ENCODE measurements at regions not wholly inside any gene's neighbourhood (a gene's known extent, or its start where the extent isn't known, plus 50 kb on each side); places are given as distances from the start of the nearest gene placed in this dataset.

- no peak overlapping the region for H3K4me3 Mint-ChIP-seq
- H3K23ac ChIP-seq (ENCODE audit: insufficient read length, low read depth, low read length), result no peak overlapping the region
These were observed 844.5 kb downstream of the DIAPH3 start for GRCh38 chr13:59319276-59319675.

More at GRCh38 chr13:59319276-59319675, 844.5 kb downstream of the DIAPH3 start:
- no peak overlapping the region for H3K27ac Mint-ChIP-seq
- H2BK5ac ChIP-seq (ENCODE audit: insufficient read length, low read length), result no peak overlapping the region
- no peak overlapping the region for H4K91ac ChIP-seq (ENCODE audit: insufficient read length, low read depth, low read length)
- no peaks in the 10 kb centered on the region for H3K4me1 ChIP-seq (ENCODE audit: insufficient read depth, low read length)
- no peak overlapping the region for H3K14ac ChIP-seq (ENCODE audit: insufficient read depth, low read length)
- H3K23me2 ChIP-seq (ENCODE audit: insufficient read length, low read depth, low read length, poor library complexity, severe bottlenecking), result no peaks in the 10 kb centered on the region
- no peak overlapping the region for H3K4me2 ChIP-seq (ENCODE audit: insufficient read depth, insufficient read length, low read length)
- TF ChIP-seq CTCF (conservative IDR thresholded peaks at IDR 0.05), result no peak
- no peak overlapping the region for H2BK120ac ChIP-seq (ENCODE audit: low read depth, low read length, poor library complexity, severe bottlenecking)
- H3K9me3 ChIP-seq (ENCODE audit: control insufficient read depth, low read depth, low read length), result no peaks in the 10 kb centered on the region
- H2BK15ac ChIP-seq (ENCODE audit: low read depth, low read length), result no peak overlapping the region
- no peak overlapping the region for H3K4ac ChIP-seq (ENCODE audit: low read depth, low read length)
- H4K20me1 ChIP-seq (ENCODE audit: control insufficient read depth, insufficient read depth, insufficient read length), result no peaks in the 10 kb centered on the region
- H3K27ac ChIP-seq (ENCODE audit: insufficient read length, low read depth, low read length), result no peak overlapping the region
- H3K79me2 ChIP-seq (ENCODE audit: insufficient read depth, low read length), result no peaks in the 10 kb centered on the region
- no peak overlapping the region for H3T11ph ChIP-seq (ENCODE audit: low read length)
- no peak overlapping the region for H2BK12ac ChIP-seq (ENCODE audit: insufficient read length, low read depth, low read length)
- peaks cover 8 to 10% of the 10 kb centered on the region in 2 experiments for H3K4me1 Mint-ChIP-seq
- H4K5ac ChIP-seq (ENCODE audit: insufficient read length, low read depth, low read length), result no peak overlapping the region
- no peaks in the 10 kb centered on the region for H3K27me3 Mint-ChIP-seq (ENCODE audit: low read depth)
- H2BK20ac ChIP-seq (ENCODE audit: low read depth, low read length, poor library complexity, severe bottlenecking), result no peak overlapping the region
- no peak for DNase-seq
- WGBS (ENCODE audit: extremely low coverage, insufficient read length, low lambda C conversion rate), result no CpG with 5 or more reads among the region's 3 CpGs
- H3K56ac ChIP-seq (ENCODE audit: insufficient read length, low read depth, low read length), result no peak overlapping the region
- H3K9me3 Mint-ChIP-seq, result no peaks in the 10 kb centered on the region
- H3K18ac ChIP-seq (ENCODE audit: insufficient read length, low read depth, low read length), result no peak overlapping the region
- H4K8ac ChIP-seq (replicated peaks; ENCODE audit: insufficient read length, low read depth, low read length), result no peak overlapping the region
- H2AFZ ChIP-seq (ENCODE audit: low read length), result no peak overlapping the region
- H2AK5ac ChIP-seq (ENCODE audit: insufficient read length, low read length), result no peak overlapping the region
- no peaks in the 10 kb centered on the region for H3K36me3 Mint-ChIP-seq (ENCODE audit: insufficient read depth in 1 of 3, low read depth in 3 of 3)
- H3K27me3 ChIP-seq (ENCODE audit: insufficient read depth, low read length), result no peaks in the 10 kb centered on the region
- no peaks in the 10 kb centered on the region for H3K79me1 ChIP-seq (ENCODE audit: insufficient read depth, low read depth, low read length, poor library complexity, severe bottlenecking)
- no peak overlapping the region for H3K9ac ChIP-seq (ENCODE audit: extremely low read depth, insufficient read length, low read length)
